Adrenal gland (tissue), 9 donors: ENCODE measurements at regions not wholly inside any gene's neighbourhood (a gene's known extent, or its start where the extent isn't known, plus 50 kb on each side); places are given as distances from the start of the nearest gene placed in this dataset.

Source experiments
- DNase-seq, 7 donors: peaks; one replicate each; pipeline ENCODE4 v3.0.0-alpha.2; 2019 to 2020
- H3K27ac ChIP-seq, 5 donors: fragments of 200-600 bp; sonication (generic) in 4 of 5; 1 replicate in 3 of 5; 2 replicates in 2 of 5; pipeline versions ENCODE4 v1.5.1 to v1.8.0; 2016 to 2020; ENCODE audit warnings: mild to moderate bottlenecking in 1 of 5
- H3K27me3 ChIP-seq: fragments of 200-600 bp; 2 replicates; pipeline ENCODE4 v1.8.0; 2021
- H3K36me3 ChIP-seq, 2 donors: fragments of 200-600 bp; replicated peaks in 1 of 2; 1 replicate in 1 of 2; 2 replicates in 1 of 2; pipeline versions ENCODE4 v1.5.1 to v1.8.0; 2018 to 2022
- H3K4me1 ChIP-seq, 2 donors: fragments of 200-600 bp; replicated peaks in 1 of 2; 1 replicate in 1 of 2; 2 replicates in 1 of 2; pipeline versions ENCODE4 v1.5.1 to v1.8.0; 2018 to 2021
- H3K4me3 ChIP-seq, 4 donors: fragments of 200-600 bp; sonication (generic) in 3 of 4; one replicate each; pipeline ENCODE4 v1.5.1; 2016 to 2018
- H3K9me3 ChIP-seq, 3 donors: fragments of 200-600 bp; sonication (generic) in 1 of 3; replicated peaks in 1 of 3; 1 replicate in 2 of 3; 2 replicates in 1 of 3; pipeline versions ENCODE4 v1.5.1 to v1.8.0; 2016 to 2021
- CTCF ChIP-seq, 6 experiments: fragments of 450-650 bp in 4 of 6; fragments of 200-600 bp in 2 of 6; sonication (generic) in 1 of 6; IDR thresholded peaks; 1 replicate in 5 of 6; 2 replicates in 1 of 6; pipeline versions ENCODE4 v1.5.1 to v1.8.0; 2016 to 2021; ENCODE audit warnings: antibody characterized with exemption in 6 of 6, mild to moderate bottlenecking in 2 of 6, moderate library complexity in 1 of 6
- POLR2A ChIP-seq, 2 donors: fragments of 450-650 bp; IDR thresholded peaks; one replicate each; pipeline ENCODE4 v1.6.1; 2017; ENCODE audit warnings: antibody characterized with exemption in 2 of 2, mild to moderate bottlenecking in 2 of 2, moderate library complexity in 1 of 2
- WGBS, 4 donors: extraction: QIAGEN DNeasy Blood & Tissue Kit in 2 of 4; methylation state at CpG; one replicate each; pipeline versions ENCODE4 v1.1.5 to v1.1.7; 2013 to 2017; 5-methylcytosine and 5-hydroxymethylcytosine counted together
- intact Hi-C, 2 donors: fragments of 100-400 bp; cut with DNase I; formaldehyde crosslinking; loops; one replicate each; pipeline versions ENCODE4 v1.14.1 to v1.15.0; 2022 to 2023
- donor health status: healthy with polysubstance abuse.
- donor health status: Bipolar disorder and iron deficiency.
- donor health status: DM: yes; HTN: yes; CAD: no.
- donor health status: DM: no; HTN: no; CAD: no.
- donor health status: DM: no; HTN: no; CAD: no.

- Histone ChIP-seq H3K4me1 (no peaks in the 10 kb centered on the region), H3K27ac (no peak overlapping the region), H3K4me3 (no peak overlapping the region), H3K36me3 (no peaks in the 10 kb centered on the region), H3K27me3 (no peaks in the 10 kb centered on the region), H3K9me3 (no peaks in the 10 kb centered on the region)
- no peak for TF ChIP-seq POLR2A (IDR thresholded peaks at IDR 0.05)
- TF ChIP-seq CTCF (IDR thresholded peaks at IDR 0.05), result no peak
- intact Hi-C loops, result no loop called here
- 70 to 90% (median 78%) methylated on average over 3 of the region's 3 CpGs for WGBS, 4 donors
- no peak for DNase-seq
These were observed 130.9 kb downstream of the MAP3K7 start for GRCh38 chr6:90456001-90456400.

- intact Hi-C loops, result no loop called here
- TF ChIP-seq POLR2A (IDR thresholded peaks at IDR 0.05) (no peak), CTCF (IDR thresholded peaks at IDR 0.05) (no peak)
These were observed 131.9 kb downstream of the MAP3K7 start for GRCh38 chr6:90454836-90455427.

GRCh38 chr6:90450268-90450953 is 136.5 kb downstream of the MAP3K7 start:
- no peaks in the 10 kb centered on the region for H3K27me3 ChIP-seq
- WGBS, 4 donors, result 46 to 50% (median 48%) methylated on average over 4 of the region's 4 CpGs
- H3K27ac ChIP-seq, result no peak overlapping the region
- H3K4me3 ChIP-seq, result no peak overlapping the region
- peaks cover 0 to 8% of the 10 kb centered on the region in 2 donors for H3K4me1 ChIP-seq
- TF ChIP-seq CTCF (IDR thresholded peaks at IDR 0.05) (no peak), POLR2A (IDR thresholded peaks at IDR 0.05) (no peak)
- H3K9me3 ChIP-seq, result no peaks in the 10 kb centered on the region
- intact Hi-C loops, result no loop called here
- no peak for DNase-seq
- no peaks in the 10 kb centered on the region for H3K36me3 ChIP-seq

More at GRCh38 chr6:90454836-90455427, 131.9 kb downstream of the MAP3K7 start:
- DNase-seq, result no peak
- H3K27ac ChIP-seq, result no peak overlapping the region
- no peak overlapping the region for H3K4me3 ChIP-seq
- WGBS, 4 donors, result 87 to 94% (median 91%) methylated on average over 7 of the region's 7 CpGs
- no peaks in the 10 kb centered on the region for H3K4me1 ChIP-seq
- no peaks in the 10 kb centered on the region for H3K36me3 ChIP-seq
- H3K27me3 ChIP-seq, result no peaks in the 10 kb centered on the region
- H3K9me3 ChIP-seq, result no peaks in the 10 kb centered on the region

GRCh38 chr6:90449311-90449710 is 137.6 kb downstream of the MAP3K7 start:
- no peak for DNase-seq

More at GRCh38 chr6:90449311-90449710, 137.6 kb downstream of the MAP3K7 start:
- no peaks in the 10 kb centered on the region for H3K9me3 ChIP-seq
- TF ChIP-seq CTCF (IDR thresholded peaks at IDR 0.05) (no peak), POLR2A (IDR thresholded peaks at IDR 0.05) (no peak)
- intact Hi-C loops, result no loop called here
- H3K4me3 ChIP-seq, result no peak overlapping the region
- no peak overlapping the region for H3K27ac ChIP-seq
- H3K4me1 ChIP-seq, result peaks cover 0 to 8% of the 10 kb centered on the region in 2 donors
- 84 to 89% (median 86%) methylated on average over 5 of the region's 5 CpGs for WGBS, 4 donors
- no peaks in the 10 kb centered on the region for H3K27me3 ChIP-seq
- no peaks in the 10 kb centered on the region for H3K36me3 ChIP-seq
